ENCODE measurements at regions not wholly inside any gene's neighbourhood (a gene's known extent, or its start where the extent isn't known, plus 50 kb on each side); places are given as distances from the start of the nearest gene placed in this dataset.

GRCh38 chr5:124050120-124050770, 538.3 kb downstream of the CSNK1G3 start:
- no peaks in the 10 kb centered on the region for H3K36me3 ChIP-seq (ENCODE audit: control insufficient read depth, insufficient read depth, low read length)
- no peaks in the 10 kb centered on the region for H3K4me1 ChIP-seq (replicated peaks in 1 of 2; ENCODE audit: control insufficient read depth in 2 of 2, insufficient read depth in 2 of 2, low read length in 2 of 2)
- DNase-seq (ENCODE audit: extremely low read depth in 1 of 4, low spot score in 3 of 4) (no peak), FAIRE-seq (no peak), ATAC-seq (no peak)
- in situ Hi-C loops (cut with MboI) (no loop called here), intact Hi-C loops (cut with micrococcal nuclease) (no loop called here)
- no peaks in the 10 kb centered on the region for H3K27me3 ChIP-seq (ENCODE audit: control insufficient read depth in 2 of 2, insufficient read depth in 2 of 2, low read length in 2 of 2)
- H3K9me3 ChIP-seq (replicated peaks; ENCODE audit: control insufficient read depth, insufficient read depth, low read depth, low read length), result no peaks in the 10 kb centered on the region
- no peaks in the 10 kb centered on the region for H4K20me1 ChIP-seq (replicated peaks; ENCODE audit: control insufficient read depth, insufficient read depth, low read length)
- WGBS (ENCODE audit: insufficient coverage, low coverage, missing lambda C conversion rate), result 3% methylated on average over 3 of the region's 3 CpGs
- ChIA-PET CTCF (ENCODE audit: low intra/inter-chr PET ratio) (no interaction called here), POLR2A (no interaction called here)
- H3K4me3 ChIP-seq, result no peak overlapping the region
- H3K9me1 ChIP-seq (ENCODE audit: control insufficient read depth, insufficient read depth, low read length), result no peaks in the 10 kb centered on the region
- no peak overlapping the region for H3K27ac ChIP-seq (ENCODE audit: extremely low read depth, low read depth, low read length)
- BruUV-seq (replicated peaks), result no TSS peak
- H3K9ac ChIP-seq (ENCODE audit: insufficient read depth in 1 of 2, low read depth in 2 of 2, low read length in 2 of 2), result no peak overlapping the region
- H3K4me2 ChIP-seq (ENCODE audit: insufficient read depth, low read length), result no peak overlapping the region
- no peaks in the 10 kb centered on the region for H3K79me2 ChIP-seq (ENCODE audit: control insufficient read depth, insufficient read depth, low read length)
- H2AFZ ChIP-seq (ENCODE audit: low read depth, low read length), result no peak overlapping the region
- TF ChIP-seq SUPT5H (IDR thresholded peaks at IDR 0.05), result no peak
- no peak for TF ChIP-seq PHB2 (IDR thresholded peaks at IDR 0.05; ENCODE audit: low read depth)
- no peak for TF ChIP-seq WHSC1 (IDR thresholded peaks at IDR 0.05; ENCODE audit: low read length)
- no peak for TF ChIP-seq ZBTB43 (CRISPR knock-in tag; IDR thresholded peaks at IDR 0.05)
- no peak for TF ChIP-seq STAT5A (IDR thresholded peaks at IDR 0.05; ENCODE audit: borderline replicate concordance, low read length)
- no peak for TF ChIP-seq ZNF830 (CRISPR knock-in tag; IDR thresholded peaks at IDR 0.05)
- no peak for TF ChIP-seq CEBPZ (IDR thresholded peaks at IDR 0.05; ENCODE audit: borderline replicate concordance, low read depth, low read length)
- no peak for TF ChIP-seq EGR1 (conservative IDR thresholded peaks at IDR 0.05)
- TF ChIP-seq MYBL2 (IDR thresholded peaks at IDR 0.05; ENCODE audit: low read depth), result no peak
- TF ChIP-seq MYBL2 (CRISPR knock-in tag; IDR thresholded peaks at IDR 0.05; ENCODE audit: borderline replicate concordance), result no peak
- no peak for TF ChIP-seq SMARCB1 (IDR thresholded peaks at IDR 0.05; ENCODE audit: insufficient read length, low read depth)
- no peak for TF ChIP-seq CEBPG (CRISPR knock-in tag; IDR thresholded peaks at IDR 0.05)
- no peak for TF ChIP-seq CEBPG (tag; conservative IDR thresholded peaks at IDR 0.05 in 1 of 2, IDR thresholded peaks at IDR 0.05 in 1 of 2)
- no peak for TF ChIP-seq TEAD2 (tag; IDR thresholded peaks at IDR 0.05)
- TF ChIP-seq LARP7 (IDR thresholded peaks at IDR 0.05), result no peak
- no peak for TF ChIP-seq ZNF57 (CRISPR knock-in tag; IDR thresholded peaks at IDR 0.05)
- TF ChIP-seq IFI16 (CRISPR knock-in tag; IDR thresholded peaks at IDR 0.05), result no peak
- no peak for TF ChIP-seq ZNF280A (IDR thresholded peaks at IDR 0.05; ENCODE audit: low read depth, partially characterized antibody)

Data from K562 (cell line).